ENCODE measurements at regions not wholly inside any gene's neighbourhood (a gene's known extent, or its start where the extent isn't known, plus 50 kb on each side); places are given as distances from the start of the nearest gene placed in this dataset.

DNA sequence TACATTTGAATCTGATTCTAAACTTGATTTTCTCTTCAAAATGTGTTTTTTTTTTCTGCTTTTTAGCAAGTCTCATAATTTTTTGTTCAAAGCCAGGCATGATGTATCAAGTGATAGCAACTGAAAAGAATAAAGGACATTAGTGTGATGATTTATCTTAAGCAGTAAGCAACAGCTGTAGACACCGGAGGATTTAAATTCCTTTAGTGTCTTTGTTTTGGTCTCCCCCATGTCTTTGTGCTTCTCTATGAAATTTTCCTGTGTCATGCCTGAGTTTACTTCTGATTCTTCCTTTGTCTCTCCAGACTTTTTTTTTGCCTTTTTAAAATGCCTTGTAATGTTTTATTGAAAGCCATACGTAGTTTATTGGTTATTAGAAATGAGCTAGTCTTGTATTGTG lies 934.2 kb upstream of the RAG2 start:
- TF ChIP-seq POLR2AphosphoS5 (IDR thresholded peaks at IDR 0.05; ENCODE audit: low read depth, low read length) = no peak
- no peak for TF ChIP-seq TAF1 (IDR thresholded peaks at IDR 0.05; ENCODE audit: borderline replicate concordance, low read depth, low read length)
- TF ChIP-seq POLR2A (IDR thresholded peaks at IDR 0.05; ENCODE audit: low read depth, low read length) = no peak
